Thymus (tissue), 11 donors: ENCODE measurements at regions not wholly inside any gene's neighbourhood (a gene's known extent, or its start where the extent isn't known, plus 50 kb on each side); places are given as distances from the start of the nearest gene placed in this dataset.

Source experiments
- DNase-seq, 9 donors: peaks; one replicate each; pipeline ENCODE4 v3.0.0-alpha.2; 2013; ENCODE audit warnings: low spot score in 9 of 9, low read depth in 6 of 9, missing footprints in 1 of 9
- H3K27ac ChIP-seq, 2 donors: one replicate each; pipeline ENCODE4 v1.5.1; 2013; ENCODE audit warnings: control low read depth in 1 of 2, low read depth in 1 of 2, low read length in 1 of 2, mild to moderate bottlenecking in 1 of 2, moderate library complexity in 1 of 2
- H3K27me3 ChIP-seq, 2 donors: one replicate each; pipeline ENCODE4 v1.5.1; 2013; ENCODE audit warnings: low read length in 1 of 2; ENCODE audit not compliant: control insufficient read depth in 2 of 2, insufficient read depth in 1 of 2
- H3K36me3 ChIP-seq, 2 donors: one replicate each; pipeline ENCODE4 v1.5.1; 2013; ENCODE audit warnings: low read length in 1 of 2, mild to moderate bottlenecking in 1 of 2, moderate library complexity in 1 of 2; ENCODE audit not compliant: control insufficient read depth in 2 of 2, insufficient read depth in 2 of 2
- H3K4me1 ChIP-seq, 2 donors: one replicate each; pipeline ENCODE4 v1.5.1; 2013; ENCODE audit warnings: low read length in 2 of 2; ENCODE audit not compliant: control insufficient read depth in 2 of 2, insufficient read depth in 2 of 2
- H3K4me3 ChIP-seq, 2 donors: one replicate each; pipeline ENCODE4 v1.5.1; 2013; ENCODE audit warnings: low read length in 2 of 2, control low read depth in 1 of 2, mild to moderate bottlenecking in 1 of 2
- H3K9me3 ChIP-seq, 2 donors: one replicate each; pipeline ENCODE4 v1.5.1; 2013; ENCODE audit warnings: low read length in 1 of 2, mild to moderate bottlenecking in 1 of 2; ENCODE audit not compliant: control insufficient read depth in 2 of 2, insufficient read depth in 1 of 2
- WGBS: extraction: QIAGEN DNeasy Blood & Tissue Kit; methylation state at CpG from one replicate; pipeline ENCODE4 v1.1.7; 2013; 5-methylcytosine and 5-hydroxymethylcytosine counted together
- donor health status: healthy.

GRCh38 chr13:23969647-23970046, 72.3 kb upstream of the C1QTNF9B start:
- no peaks in the 10 kb centered on the region for H3K9me3 ChIP-seq
- no peaks in the 10 kb centered on the region for H3K36me3 ChIP-seq
- H3K27me3 ChIP-seq = no peaks in the 10 kb centered on the region
- 83% methylated on average over 4 of the region's 4 CpGs for WGBS
- H3K27ac ChIP-seq = no peak overlapping the region
- DNase-seq = no peak
- no peak overlapping the region for H3K4me3 ChIP-seq
- H3K4me1 ChIP-seq = peaks cover 2 to 4% of the 10 kb centered on the region in 2 donors

DNA sequence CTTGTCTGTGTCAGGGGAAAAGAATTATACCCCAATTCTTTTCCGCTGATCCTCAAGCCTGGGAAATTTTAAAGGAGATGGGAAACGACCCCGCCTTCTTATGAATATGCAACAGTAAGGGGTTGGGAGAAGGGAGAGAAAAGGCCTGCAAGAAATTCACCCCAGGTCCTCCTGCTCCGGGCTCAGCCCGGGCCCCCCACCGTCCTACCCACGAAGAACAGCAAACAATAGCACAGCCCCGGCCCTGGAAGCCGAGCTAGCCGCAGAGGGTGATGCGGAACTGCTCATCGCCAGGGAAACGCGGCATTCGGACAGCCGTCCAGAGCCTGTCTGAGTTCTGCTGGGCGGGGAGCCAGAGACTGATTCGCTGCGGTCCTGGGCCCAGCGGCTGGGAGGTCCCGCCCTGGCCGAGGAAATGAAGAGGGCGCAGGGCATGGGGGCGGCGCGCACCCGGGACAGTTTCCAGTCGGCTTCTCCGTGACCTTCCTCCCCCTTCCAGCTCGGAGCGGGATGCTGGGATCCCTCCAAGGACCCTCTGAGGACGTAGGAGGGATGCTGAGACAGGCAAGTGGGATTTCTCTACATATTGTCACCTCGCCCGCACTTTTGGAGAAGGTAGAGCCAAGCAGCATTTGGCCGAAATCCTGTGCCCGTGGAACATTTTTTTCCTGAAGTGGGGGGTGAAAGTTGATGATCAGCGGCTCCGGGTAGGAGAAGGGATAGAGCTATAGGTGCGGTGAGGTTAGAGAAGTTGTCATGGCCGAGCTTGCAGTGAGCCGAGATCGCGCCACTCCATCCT, 82.3 kb upstream of the C1QTNF9B start:
- 2% methylated on average over 43 of the region's 43 CpGs for whole genome bisulfite sequencing
- Histone ChIP-seq H3K27ac (no peak overlapping the region), H3K9me3 (no peaks in the 10 kb centered on the region), H3K4me3 (peak overlapping the region; percentile 29 to 54), H3K4me1 (peaks cover 7 to 15% of the 10 kb centered on the region in 2 donors), H3K36me3 (no peaks in the 10 kb centered on the region), H3K27me3 (peaks cover 2 to 23% of the 10 kb centered on the region in 2 donors)
- DNase-seq = peak in 2 of 9 donors; percentile 7 to 28

DNA sequence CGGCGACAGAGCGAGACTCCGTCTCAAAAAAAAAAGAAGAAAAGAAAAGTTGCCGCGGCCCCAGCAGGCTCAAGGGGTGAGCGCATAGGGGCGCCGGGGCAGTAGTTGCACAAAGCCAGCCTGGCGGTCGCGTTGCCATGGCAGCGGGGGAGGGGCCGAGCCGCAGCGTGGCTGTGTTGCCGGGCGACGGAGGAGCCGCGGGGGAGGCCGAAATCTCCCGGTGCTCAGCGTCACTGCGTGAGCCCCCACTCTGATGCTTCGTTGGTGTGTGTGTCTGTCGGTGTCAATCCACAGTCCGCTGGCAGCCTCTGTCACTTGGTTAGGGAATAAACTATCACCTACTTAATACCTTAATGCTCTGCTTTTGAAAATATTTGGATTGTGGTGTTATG, 82.9 kb upstream of the C1QTNF9B start:
- peaks cover 7 to 15% of the 10 kb centered on the region in 2 donors for H3K4me1 ChIP-seq
- H3K27ac ChIP-seq = no peak overlapping the region
- DNase-seq = peak in 8 of 9 donors; percentile 38 to 88 (median 74)
- no peaks in the 10 kb centered on the region for H3K9me3 ChIP-seq
- H3K4me3 ChIP-seq = peak overlapping the region; percentile 29 to 54
- WGBS = 1% methylated on average over 28 of the region's 28 CpGs
- H3K36me3 ChIP-seq = no peaks in the 10 kb centered on the region
- peaks cover 2 to 24% of the 10 kb centered on the region in 2 donors for H3K27me3 ChIP-seq

DNA sequence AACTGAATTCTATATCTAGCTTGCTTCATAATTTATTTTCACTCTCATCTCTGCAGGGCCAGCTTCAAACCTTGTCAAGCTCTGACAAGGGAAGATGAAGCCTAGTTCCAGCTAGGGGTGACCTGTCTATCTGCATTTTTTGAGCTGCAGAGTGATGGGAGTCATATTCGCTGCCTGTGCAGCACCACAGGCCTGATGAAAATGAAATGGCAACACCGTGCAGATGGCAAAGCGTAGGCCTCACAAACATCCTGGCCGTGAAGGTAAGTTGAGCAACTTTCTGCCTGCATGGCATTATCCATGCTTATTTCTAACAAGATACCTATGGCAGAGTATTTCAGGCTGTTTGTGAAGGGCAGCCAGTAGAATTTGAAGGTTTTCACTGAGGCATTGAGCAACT, 86.4 kb upstream of the C1QTNF9B start:
- Histone ChIP-seq H3K9me3 (no peaks in the 10 kb centered on the region), H3K36me3 (no peaks in the 10 kb centered on the region), H3K4me1 (peaks cover 7 to 15% of the 10 kb centered on the region in 2 donors), H3K4me3 (no peak overlapping the region), H3K27me3 (peaks cover 2 to 23% of the 10 kb centered on the region in 2 donors), H3K27ac (no peak overlapping the region)
- no peak for DNase-seq
- WGBS = 94% methylated on average over 4 of the region's 4 CpGs

DNA sequence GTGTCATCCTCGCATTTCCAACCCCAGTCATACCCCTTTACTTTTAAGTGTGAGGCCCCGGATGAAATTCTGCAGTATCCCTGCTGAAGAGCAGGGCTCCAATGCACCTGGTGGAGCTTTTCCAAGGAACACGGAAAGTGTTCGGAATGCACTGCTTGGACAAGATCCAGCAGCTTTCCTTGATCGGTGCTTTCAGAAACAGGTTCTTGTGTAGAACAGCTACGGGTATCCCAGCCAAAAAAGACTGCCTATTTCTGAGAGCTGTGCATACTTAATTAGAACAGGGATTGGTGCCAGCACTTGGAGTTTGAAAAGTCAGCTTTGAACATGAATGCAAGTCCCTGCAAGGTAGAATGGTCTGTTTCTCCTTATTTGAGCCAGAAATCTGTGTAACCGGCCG, 87.2 kb upstream of the C1QTNF9B start:
- H3K4me3 ChIP-seq = no peak overlapping the region
- H3K9me3 ChIP-seq = no peaks in the 10 kb centered on the region
- 93% methylated on average over 8 of the region's 8 CpGs for WGBS
- H3K36me3 ChIP-seq = no peaks in the 10 kb centered on the region
- peaks cover 4 to 10% of the 10 kb centered on the region in 2 donors for H3K4me1 ChIP-seq
- H3K27ac ChIP-seq = no peak overlapping the region
- peaks cover 0 to 17% of the 10 kb centered on the region in 2 donors for H3K27me3 ChIP-seq
- DNase-seq = peak in 3 of 9 donors; percentile 3 to 37 (median 7)

DNA sequence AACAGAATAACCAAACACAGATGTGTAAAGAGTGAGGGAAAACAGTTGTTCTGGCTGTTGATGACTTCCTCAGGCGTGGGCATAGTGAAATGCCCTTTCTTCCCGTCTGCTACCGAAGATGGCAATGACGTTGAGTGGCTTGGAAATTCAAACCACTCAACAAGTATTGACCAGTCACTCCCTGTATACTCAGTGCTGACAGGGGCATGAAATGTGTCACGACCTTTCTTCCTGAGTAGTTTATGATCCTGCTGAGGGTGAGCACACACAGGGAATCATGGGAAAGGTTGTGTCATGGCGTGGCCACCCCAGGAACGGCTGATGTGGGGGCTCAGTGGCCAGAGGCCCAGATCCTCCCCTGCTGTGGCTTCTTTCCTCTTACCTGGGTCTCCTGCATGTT, 87.8 kb upstream of the C1QTNF9B start:
- WGBS = 91% methylated on average over 7 of the region's 7 CpGs
- Histone ChIP-seq H3K4me3 (no peak overlapping the region), H3K4me1 (peaks cover 0 to 5% of the 10 kb centered on the region in 2 donors), H3K27ac (no peak overlapping the region), H3K27me3 (peaks cover 0 to 12% of the 10 kb centered on the region in 2 donors), H3K36me3 (no peaks in the 10 kb centered on the region), H3K9me3 (no peaks in the 10 kb centered on the region)
- DNase-seq = no peak

DNA sequence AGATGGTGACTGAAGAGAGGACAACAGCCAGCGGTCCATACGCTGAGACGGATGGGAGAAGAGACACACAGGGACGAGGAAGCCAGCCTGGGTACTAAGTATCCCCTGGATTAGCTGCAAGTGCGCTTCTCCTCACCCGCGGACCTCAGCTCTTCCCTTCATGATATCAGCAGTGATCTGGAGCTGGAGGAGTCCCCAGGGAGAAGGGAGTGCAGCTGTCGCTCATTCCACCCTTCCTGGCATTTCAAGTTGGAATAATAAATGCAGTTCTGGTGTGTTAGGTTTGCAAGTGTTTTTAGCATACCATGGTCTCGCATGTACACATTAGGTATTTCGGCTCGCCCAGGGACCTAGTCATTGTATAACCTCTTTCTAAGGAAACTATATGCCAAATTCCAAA, 88.5 kb upstream of the C1QTNF9B start:
- DNase-seq = no peak
- WGBS = 94% methylated on average over 11 of the region's 11 CpGs
- H3K27me3 ChIP-seq = peaks cover 0 to 6% of the 10 kb centered on the region in 2 donors
- no peak overlapping the region for H3K27ac ChIP-seq
- H3K4me1 ChIP-seq = no peaks in the 10 kb centered on the region
- H3K36me3 ChIP-seq = no peaks in the 10 kb centered on the region
- no peaks in the 10 kb centered on the region for H3K9me3 ChIP-seq
- no peak overlapping the region for H3K4me3 ChIP-seq

DNA sequence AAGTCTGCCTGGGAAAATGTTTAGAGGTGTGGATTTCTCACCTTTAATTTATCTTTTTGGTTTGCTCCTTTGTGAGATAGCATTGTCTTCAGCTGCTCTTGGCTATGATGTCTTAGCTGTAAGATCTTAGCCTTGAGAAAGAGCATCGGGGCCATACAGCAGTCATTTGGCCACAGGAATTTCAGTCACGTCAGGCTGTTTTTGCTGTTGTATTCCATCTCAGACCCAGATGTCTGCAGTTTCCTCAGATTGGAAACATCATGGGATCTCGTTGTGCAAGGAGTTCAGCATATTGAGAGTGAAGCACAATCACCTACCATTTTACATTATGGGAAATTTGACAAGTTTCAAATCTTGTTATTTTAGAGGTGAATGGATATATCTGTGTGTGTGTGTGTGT, 89.3 kb upstream of the C1QTNF9B start:
- H3K27me3 ChIP-seq = peaks cover 0 to 3% of the 10 kb centered on the region in 2 donors
- 97% methylated on average over 3 of the region's 3 CpGs for WGBS

GRCh38 chr13:23987331-23987894, 90.1 kb upstream of the C1QTNF9B start:
- Histone ChIP-seq H3K4me3 (no peak overlapping the region), H3K36me3 (no peaks in the 10 kb centered on the region), H3K27ac (no peak overlapping the region), H3K4me1 (no peaks in the 10 kb centered on the region), H3K9me3 (no peaks in the 10 kb centered on the region), H3K27me3 (peaks cover 0 to 3% of the 10 kb centered on the region in 2 donors)
- no peak for DNase-seq
- WGBS = 97% methylated on average over 4 of the region's 4 CpGs

More for the DNA sequence above, 89.3 kb upstream of the C1QTNF9B start:
- no peak overlapping the region for H3K27ac ChIP-seq
- H3K4me1 ChIP-seq = no peaks in the 10 kb centered on the region
- no peaks in the 10 kb centered on the region for H3K36me3 ChIP-seq
- no peak overlapping the region for H3K4me3 ChIP-seq
- no peak for DNase-seq
- H3K9me3 ChIP-seq = no peaks in the 10 kb centered on the region
